Neural cell (in vitro differentiated cells): ENCODE measurements at regions not wholly inside any gene's neighbourhood (a gene's known extent, or its start where the extent isn't known, plus 50 kb on each side); places are given as distances from the start of the nearest gene placed in this dataset.

Experiments
- CTCF ChIP-seq: fragments of 450-650 bp; IDR thresholded peaks from 2 replicates; pipeline ENCODE4 v1.5.1; 2014; ENCODE audit warnings: antibody characterized with exemption, mild to moderate bottlenecking, moderate library complexity; ENCODE audit not compliant: poor library complexity, severe bottlenecking
- EP300 ChIP-seq: fragments of 450-650 bp; conservative IDR thresholded peaks from 2 replicates; pipeline ENCODE4 v1.6.1; 2014; ENCODE audit warnings: antibody characterized with exemption, mild to moderate bottlenecking, moderate library complexity; ENCODE audit not compliant: poor library complexity, severe bottlenecking
- EZH2 ChIP-seq: fragments of 200-600, 300-800 bp; shearing (Covaris generic), sonication (generic); IDR thresholded peaks from 2 replicates; pipeline ENCODE4 v1.6.1; 2014; ENCODE audit warnings: antibody characterized with exemption, low read length, borderline replicate concordance, mild to moderate bottlenecking; ENCODE audit not compliant: insufficient read depth, poor library complexity, severe bottlenecking
- RAD21 ChIP-seq: fragments of 450-650 bp; conservative IDR thresholded peaks from 2 replicates; pipeline ENCODE4 v1.6.1; 2014; ENCODE audit warnings: antibody characterized with exemption, mild to moderate bottlenecking, moderate library complexity

GRCh38 chr4:28254003-28254402 is 1393.4 kb downstream of the STIM2 start:
- TF ChIP-seq EZH2, result no peak
- TF ChIP-seq CTCF, result no peak
- TF ChIP-seq RAD21, result no peak
- TF ChIP-seq EP300, result no peak
